CD8-positive, alpha-beta memory T cell (primary cell): ENCODE measurements at regions not wholly inside any gene's neighbourhood (a gene's known extent, or its start where the extent isn't known, plus 50 kb on each side); places are given as distances from the start of the nearest gene placed in this dataset.

Source experiments
- CTCF ChIA-PET: fragments of 350-600 bp; sonication (Branson Sonifier 250); formaldehyde crosslinking; loops from one replicate; lab custom pipeline; 2021; ENCODE audit warnings: antibody characterized with exemption; lab: Charles Lee
- POLR2A ChIA-PET: fragments of 350-600 bp; sonication (Branson Sonifier 250); formaldehyde crosslinking; loops from one replicate; lab custom pipeline; 2021; ENCODE audit warnings: antibody characterized with exemption; lab: Charles Lee
- DNase-seq, 5 donors: peaks; one replicate each; pipeline versions ENCODE4 v3.0.0 to v3.0.0-alpha.2; 2020 to 2022; ENCODE audit warnings: mixed read lengths in 1 of 5
- H3K27ac ChIP-seq: one replicate; pipeline ENCODE4 v1.7.0; 2013; ENCODE audit warnings: low read depth, mild to moderate bottlenecking, low read length, moderate library complexity
- H3K27me3 ChIP-seq: 2 replicates; pipeline ENCODE4 v1.7.0; 2013; ENCODE audit warnings: low read length, mild to moderate bottlenecking; ENCODE audit not compliant: insufficient read depth, poor library complexity, severe bottlenecking
- H3K36me3 ChIP-seq: 2 replicates; pipeline ENCODE4 v1.7.0; 2013; ENCODE audit warnings: mild to moderate bottlenecking, low read length, moderate library complexity; ENCODE audit not compliant: insufficient read depth
- H3K4me1 ChIP-seq: 2 replicates; pipeline ENCODE4 v1.7.0; 2013; ENCODE audit warnings: mild to moderate bottlenecking, low read length, moderate library complexity; ENCODE audit not compliant: insufficient read depth
- H3K4me3 ChIP-seq: 2 replicates; pipeline ENCODE4 v1.7.0; 2013; ENCODE audit warnings: mild to moderate bottlenecking, low read length
- H3K9me3 ChIP-seq: 2 replicates; pipeline ENCODE4 v1.7.0; 2013; ENCODE audit warnings: mild to moderate bottlenecking, low read length
- H3K27ac Mint-ChIP-seq, 8 donors: one replicate each; pipeline ENCODE4 v1.8.0; 2020 to 2021; ENCODE audit warnings: mixed read lengths in 8 of 8, mild to moderate bottlenecking in 6 of 8, inconsistent platforms in 3 of 8, moderate library complexity in 3 of 8
- H3K27me3 Mint-ChIP-seq, 2 donors: one replicate each; pipeline ENCODE4 v1.8.0; 2020 to 2021; ENCODE audit warnings: mixed read lengths in 2 of 2, mild to moderate bottlenecking in 1 of 2, moderate library complexity in 1 of 2
- H3K36me3 Mint-ChIP-seq, 3 donors: one replicate each; pipeline ENCODE4 v1.8.0; 2020 to 2021; ENCODE audit warnings: mixed read lengths in 3 of 3, inconsistent platforms in 1 of 3, mild to moderate bottlenecking in 1 of 3
- H3K4me1 Mint-ChIP-seq, 3 donors: one replicate each; pipeline ENCODE4 v1.8.0; 2020 to 2021; ENCODE audit warnings: mixed read lengths in 3 of 3, inconsistent platforms in 1 of 3, mild to moderate bottlenecking in 1 of 3
- H3K4me3 Mint-ChIP-seq, 7 donors: one replicate each; pipeline ENCODE4 v1.8.0; 2020 to 2021; ENCODE audit warnings: mixed read lengths in 7 of 7, mild to moderate bottlenecking in 6 of 7, moderate library complexity in 4 of 7, inconsistent platforms in 2 of 7
- H3K9me3 Mint-ChIP-seq, 5 donors: one replicate each; pipeline ENCODE4 v1.8.0; 2020 to 2022; ENCODE audit warnings: mixed read lengths in 5 of 5, mild to moderate bottlenecking in 3 of 5, moderate library complexity in 2 of 5, inconsistent platforms in 1 of 5

DNA sequence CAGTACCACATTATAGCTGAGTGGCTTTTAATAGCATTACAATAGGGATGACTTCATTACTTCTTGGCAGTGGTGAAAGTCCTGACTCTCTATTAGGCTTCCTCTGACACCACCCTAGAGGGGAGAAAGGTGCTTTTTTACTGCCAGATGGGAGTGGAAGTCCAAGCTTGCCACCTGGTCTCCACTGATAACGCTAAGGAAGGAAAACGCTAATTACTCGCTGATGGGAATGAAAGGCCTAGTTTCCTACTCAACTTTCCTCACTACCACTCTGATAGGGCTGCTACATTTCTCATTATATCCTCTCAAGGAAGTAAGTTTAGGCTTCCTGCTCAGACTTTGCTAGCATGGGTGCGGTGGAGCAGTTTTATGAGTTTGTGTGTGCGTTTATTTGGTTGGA is 62.3 kb upstream of the PAGE3 start:
- CTCF ChIA-PET = no interaction called here
- peaks cover 0 to 2% (median 0%) of the 10 kb centered on the region in 5 donors for H3K9me3 Mint-ChIP-seq
- POLR2A ChIA-PET = no interaction called here
- Histone ChIP-seq H3K27me3 (no peaks in the 10 kb centered on the region), H3K36me3 (no peaks in the 10 kb centered on the region), H3K4me1 (no peaks in the 10 kb centered on the region), H3K9me3 (no peaks in the 10 kb centered on the region), H3K4me3 (no peak overlapping the region), H3K27ac (no peak overlapping the region)
- no peak overlapping the region for H3K4me3 Mint-ChIP-seq
- no peak for DNase-seq
- H3K27ac Mint-ChIP-seq = no peak overlapping the region
- peaks cover 0 to 2% (median 0%) of the 10 kb centered on the region in 3 donors for H3K36me3 Mint-ChIP-seq
- peaks cover 25 to 39% of the 10 kb centered on the region in 2 donors for H3K27me3 Mint-ChIP-seq
- H3K4me1 Mint-ChIP-seq = no peaks in the 10 kb centered on the region

DNA sequence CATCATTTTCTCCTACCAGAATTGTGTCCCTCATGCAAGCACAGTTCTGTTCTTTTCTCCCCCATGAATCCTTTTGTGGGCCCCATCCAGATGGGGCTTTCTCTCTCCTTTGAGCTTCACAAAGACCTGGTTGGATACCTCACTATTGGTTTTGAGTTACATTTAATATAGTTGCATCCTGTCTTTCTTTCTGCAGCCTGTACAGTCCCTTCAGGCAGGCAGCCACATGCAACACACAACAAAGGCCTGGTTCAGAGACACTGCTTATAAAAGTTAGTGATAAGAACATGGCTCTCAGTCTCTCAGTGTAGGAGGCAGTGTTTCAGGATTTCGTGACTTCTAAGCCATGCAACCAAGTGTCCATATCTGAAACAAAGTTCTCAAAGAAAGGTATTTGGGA is 70.6 kb upstream of the PAGE3 start:
- Histone ChIP-seq H3K9me3 (no peaks in the 10 kb centered on the region), H3K4me3 (no peak overlapping the region), H3K36me3 (no peaks in the 10 kb centered on the region), H3K27ac (no peak overlapping the region), H3K27me3 (no peaks in the 10 kb centered on the region), H3K4me1 (no peaks in the 10 kb centered on the region)
- Mint-ChIP-seq H3K4me1 (no peaks in the 10 kb centered on the region), H3K27me3 (peaks cover 4 to 11% of the 10 kb centered on the region in 2 donors), H3K4me3 (no peak overlapping the region), H3K27ac (no peak overlapping the region), H3K9me3 (no peaks in the 10 kb centered on the region), H3K36me3 (peaks cover 0 to 1% (median 0%) of the 10 kb centered on the region in 3 donors)
- POLR2A ChIA-PET = no interaction called here
- CTCF ChIA-PET = no interaction called here
- no peak for DNase-seq

DNA sequence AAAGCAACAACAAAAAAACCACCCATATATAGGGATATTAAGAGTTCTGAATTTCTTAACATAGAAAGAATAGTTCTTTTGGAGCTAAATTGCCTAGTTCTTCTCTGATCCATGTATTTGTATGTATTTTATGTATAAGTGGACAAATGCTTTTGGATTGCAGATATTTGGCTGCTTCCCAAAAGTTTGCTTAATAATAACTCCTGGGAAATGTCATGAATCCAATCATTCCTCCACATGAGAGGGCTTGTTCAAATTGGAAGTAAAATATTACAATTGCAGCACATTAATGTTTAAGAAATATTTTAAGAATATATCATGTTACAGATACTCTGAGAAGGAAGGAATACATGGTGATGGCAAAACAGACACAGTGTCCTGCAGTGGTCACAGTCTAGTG is 71.5 kb upstream of the PAGE3 start:
- H3K4me1 Mint-ChIP-seq = peaks cover 0 to 3% (median 0%) of the 10 kb centered on the region in 3 donors
- ChIA-PET CTCF (no interaction called here), POLR2A (no interaction called here)
- Histone ChIP-seq H3K27me3 (no peaks in the 10 kb centered on the region), H3K36me3 (no peaks in the 10 kb centered on the region), H3K27ac (no peak overlapping the region), H3K4me3 (no peak overlapping the region), H3K4me1 (no peaks in the 10 kb centered on the region), H3K9me3 (no peaks in the 10 kb centered on the region)
- H3K4me3 Mint-ChIP-seq = no peak overlapping the region
- H3K27ac Mint-ChIP-seq = no peak overlapping the region
- peaks cover 0 to 1% (median 0%) of the 10 kb centered on the region in 3 donors for H3K36me3 Mint-ChIP-seq
- H3K9me3 Mint-ChIP-seq = no peaks in the 10 kb centered on the region
- no peak for DNase-seq
- peaks cover 2 to 10% of the 10 kb centered on the region in 2 donors for H3K27me3 Mint-ChIP-seq

DNA sequence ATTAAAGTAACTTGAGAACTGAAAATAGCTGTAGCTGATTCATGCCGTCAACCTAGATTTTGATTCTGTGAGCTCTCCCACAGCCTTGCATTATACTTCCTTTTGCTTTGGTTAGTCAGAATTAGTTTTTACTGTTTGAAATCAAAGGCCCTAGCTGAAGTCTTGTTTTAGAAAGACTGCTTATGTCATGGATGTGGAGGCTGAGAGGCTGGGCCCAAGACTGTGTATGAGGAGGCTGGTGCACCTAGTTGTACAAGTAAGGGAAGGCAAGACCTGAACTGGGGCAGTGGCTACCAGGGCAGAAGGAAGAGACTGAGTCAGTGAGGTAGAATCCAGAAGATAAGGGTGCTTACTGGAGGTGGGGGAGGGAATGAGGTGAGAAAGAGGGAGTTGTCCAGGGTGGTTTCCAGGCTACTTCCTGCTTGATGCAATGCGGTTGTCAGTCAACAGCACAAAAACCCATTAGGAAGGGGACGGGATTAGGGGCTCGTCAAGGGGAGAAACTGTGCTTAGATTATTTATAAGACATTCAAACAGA is 76.2 kb upstream of the PAGE3 start:
- ChIA-PET CTCF (no interaction called here), POLR2A (no interaction called here)
- Histone ChIP-seq H3K4me3 (no peak overlapping the region), H3K27me3 (no peaks in the 10 kb centered on the region), H3K36me3 (no peaks in the 10 kb centered on the region), H3K27ac (no peak overlapping the region), H3K9me3 (no peaks in the 10 kb centered on the region), H3K4me1 (peaks cover 6% of the 10 kb centered on the region)
- DNase-seq = no peak
- Mint-ChIP-seq H3K4me3 (no peak overlapping the region), H3K4me1 (peaks cover 5 to 11% (median 8%) of the 10 kb centered on the region in 3 donors), H3K9me3 (no peaks in the 10 kb centered on the region), H3K27ac (no peak overlapping the region), H3K36me3 (no peaks in the 10 kb centered on the region), H3K27me3 (peaks cover 5 to 11% of the 10 kb centered on the region in 2 donors)

DNA sequence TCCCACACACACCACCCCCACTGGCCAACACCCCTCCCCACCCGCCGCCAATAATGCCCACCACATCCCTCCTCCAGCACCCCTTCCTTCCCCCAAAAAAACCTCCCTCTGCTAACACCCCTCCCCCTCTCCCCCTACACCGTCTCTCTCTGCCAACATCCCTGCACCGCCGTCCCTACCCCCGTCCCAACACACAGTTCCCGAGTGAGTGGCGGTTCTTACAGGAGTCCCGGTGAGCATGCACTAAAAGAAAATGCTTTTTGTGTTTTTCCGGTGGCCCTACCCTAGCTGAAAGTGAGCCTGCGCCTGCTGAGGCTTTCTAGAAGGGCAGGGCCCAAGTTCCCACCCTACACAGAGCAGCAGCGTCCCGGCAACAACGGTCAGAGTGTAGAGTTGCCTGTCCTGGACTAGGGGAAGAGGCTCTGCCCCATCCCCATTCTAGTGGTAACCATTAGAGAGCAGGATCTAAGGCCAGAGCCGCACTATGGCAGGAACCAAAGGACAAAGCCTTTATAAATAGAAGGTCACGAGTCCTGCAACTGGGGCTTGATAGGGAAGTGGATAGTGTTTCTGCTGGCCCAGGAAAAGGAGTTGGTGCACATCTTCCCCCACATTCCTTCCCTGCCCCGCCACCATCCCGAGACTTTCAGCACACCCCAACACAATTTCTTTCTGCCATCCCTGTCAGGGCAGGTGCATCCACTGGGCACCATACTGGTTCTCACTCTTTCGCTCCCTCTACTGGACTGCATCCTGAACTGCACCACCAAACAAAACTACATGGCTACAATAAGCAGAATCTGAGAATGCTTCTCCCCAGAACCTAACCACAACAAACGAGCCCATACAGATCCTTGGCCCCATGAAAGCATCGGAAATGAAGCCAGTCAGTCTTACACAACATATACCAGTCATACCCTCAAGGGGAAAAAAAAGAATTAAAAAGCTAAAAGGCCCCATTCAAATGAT is 78.1 kb upstream of the PAGE3 start:
- Mint-ChIP-seq H3K4me1 (peaks cover 5 to 11% (median 8%) of the 10 kb centered on the region in 3 donors), H3K27me3 (peaks cover 5 to 11% of the 10 kb centered on the region in 2 donors), H3K27ac (peak overlapping the region in 1 of 8 donors; percentile 12), H3K36me3 (no peaks in the 10 kb centered on the region), H3K9me3 (no peaks in the 10 kb centered on the region), H3K4me3 (no peak overlapping the region)
- POLR2A ChIA-PET = interaction anchor here (0.5 kb wide), 1 partner anchor 378 kb away, joined by 3 read pairs; no protein-coding TSS in a partner anchor
- Histone ChIP-seq H3K36me3 (no peaks in the 10 kb centered on the region), H3K4me1 (peaks cover 6% of the 10 kb centered on the region), H3K27me3 (no peaks in the 10 kb centered on the region), H3K9me3 (no peaks in the 10 kb centered on the region), H3K4me3 (no peak overlapping the region), H3K27ac (no peak overlapping the region)
- peak in 4 of 5 donors; percentile 1 to 47 (median 34) for DNase-seq
- CTCF ChIA-PET = no interaction called here

DNA sequence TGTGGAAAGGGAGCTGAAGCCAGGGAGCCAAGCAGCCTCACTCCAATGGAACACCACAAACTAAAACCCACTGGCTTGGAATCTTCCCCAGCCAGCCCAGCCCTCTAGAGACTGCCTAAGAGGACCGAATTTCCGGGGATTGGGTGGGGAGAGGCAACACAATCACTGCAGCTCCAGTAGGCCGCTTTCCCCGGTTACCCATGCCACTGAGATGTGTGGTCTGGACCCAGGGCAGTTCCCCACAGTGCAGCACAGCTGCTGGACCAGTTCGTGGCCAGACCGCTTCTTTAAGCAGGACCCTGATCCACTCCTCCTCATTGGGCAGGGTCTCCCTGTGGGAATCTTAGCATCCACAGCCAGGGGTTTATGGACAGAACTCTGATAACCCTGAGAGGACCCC is 91.9 kb upstream of the PAGE3 start:
- DNase-seq = no peak
- peaks cover 0 to 5% (median 0%) of the 10 kb centered on the region in 5 donors for H3K9me3 Mint-ChIP-seq
- H3K36me3 ChIP-seq = no peaks in the 10 kb centered on the region
- no peaks in the 10 kb centered on the region for H3K27me3 ChIP-seq
- H3K27ac ChIP-seq = no peak overlapping the region
- H3K27me3 Mint-ChIP-seq = peaks cover 12 to 21% of the 10 kb centered on the region in 2 donors
- ChIA-PET CTCF (no interaction called here), POLR2A (no interaction called here)
- H3K4me3 ChIP-seq = no peak overlapping the region
- H3K36me3 Mint-ChIP-seq = no peaks in the 10 kb centered on the region
- no peak overlapping the region for H3K4me3 Mint-ChIP-seq
- peaks cover 3 to 11% (median 10%) of the 10 kb centered on the region in 3 donors for H3K4me1 Mint-ChIP-seq
- peaks cover 16% of the 10 kb centered on the region for H3K4me1 ChIP-seq
- H3K27ac Mint-ChIP-seq = no peak overlapping the region
- no peaks in the 10 kb centered on the region for H3K9me3 ChIP-seq

DNA sequence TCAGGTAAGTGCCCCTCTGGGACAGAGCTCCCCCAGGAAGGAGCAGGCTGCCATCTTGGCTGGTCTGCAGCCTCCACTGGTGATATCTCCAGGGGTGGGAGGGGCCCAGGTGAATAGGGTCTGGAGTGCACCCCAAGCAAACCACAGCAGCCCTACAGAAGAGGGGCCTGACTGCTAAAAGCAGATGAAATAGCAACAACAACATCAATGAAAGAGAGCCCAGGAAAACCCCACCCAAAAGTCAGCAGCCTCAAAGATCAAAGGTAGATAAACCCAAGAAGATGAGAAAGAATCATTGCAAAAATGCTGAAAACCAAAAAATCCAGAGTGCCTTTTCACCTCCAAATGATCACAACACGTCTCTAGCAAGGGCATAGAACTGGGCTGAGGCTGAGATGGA is 92.5 kb upstream of the PAGE3 start:
- no peak overlapping the region for H3K27ac Mint-ChIP-seq
- no peaks in the 10 kb centered on the region for H3K36me3 Mint-ChIP-seq

DNA sequence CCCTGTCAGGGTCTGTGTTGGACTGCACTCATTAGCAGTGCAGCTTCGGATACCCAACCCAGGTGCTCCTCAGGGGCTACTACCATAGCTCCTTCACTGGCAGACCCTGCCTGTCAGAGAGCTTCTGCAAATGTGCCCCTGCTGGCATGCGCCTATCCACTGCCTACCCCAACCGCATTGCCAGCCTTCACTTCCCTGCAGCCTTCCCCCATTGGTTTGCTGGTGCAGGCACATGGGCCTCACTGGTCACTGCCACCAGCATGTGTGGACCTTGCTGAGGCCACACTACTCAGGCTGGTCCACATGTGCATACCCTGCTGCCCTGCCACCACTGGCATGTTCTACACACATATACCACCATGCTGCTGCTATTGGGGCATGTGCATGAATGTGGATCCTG is 72.5 kb upstream of the MAGEH1 start:
- Mint-ChIP-seq H3K36me3 (peaks cover 0 to 4% (median 0%) of the 10 kb centered on the region in 3 donors), H3K27me3 (peaks cover 10 to 20% of the 10 kb centered on the region in 2 donors), H3K27ac (no peak overlapping the region), H3K4me1 (no peaks in the 10 kb centered on the region), H3K9me3 (peaks cover 0 to 3% (median 2%) of the 10 kb centered on the region in 5 donors), H3K4me3 (no peak overlapping the region)
- H3K4me3 ChIP-seq = no peak overlapping the region
- no peaks in the 10 kb centered on the region for H3K36me3 ChIP-seq
- H3K27me3 ChIP-seq = no peaks in the 10 kb centered on the region
- H3K4me1 ChIP-seq = no peaks in the 10 kb centered on the region
- DNase-seq = no peak
- ChIA-PET POLR2A (no interaction called here), CTCF (no interaction called here)
- no peak overlapping the region for H3K27ac ChIP-seq
- H3K9me3 ChIP-seq = no peaks in the 10 kb centered on the region

More for the DNA sequence above, 92.5 kb upstream of the PAGE3 start:
- peak in 1 of 5 donors; percentile 38 for DNase-seq
- Histone ChIP-seq H3K4me1 (peaks cover 16% of the 10 kb centered on the region), H3K36me3 (no peaks in the 10 kb centered on the region), H3K27me3 (no peaks in the 10 kb centered on the region), H3K4me3 (no peak overlapping the region), H3K9me3 (no peaks in the 10 kb centered on the region), H3K27ac (no peak overlapping the region)
- POLR2A ChIA-PET = no interaction called here
- H3K27me3 Mint-ChIP-seq = peaks cover 11 to 19% of the 10 kb centered on the region in 2 donors
- peaks cover 0 to 5% (median 0%) of the 10 kb centered on the region in 5 donors for H3K9me3 Mint-ChIP-seq
- peak overlapping the region in 1 of 7 donors; percentile 14 for H3K4me3 Mint-ChIP-seq
- peaks cover 3 to 11% (median 10%) of the 10 kb centered on the region in 3 donors for H3K4me1 Mint-ChIP-seq
- CTCF ChIA-PET = no interaction called here
